LNCaP clone FGC (cell line): ENCODE measurements at regions not wholly inside any gene's neighbourhood (a gene's known extent, or its start where the extent isn't known, plus 50 kb on each side); places are given as distances from the start of the nearest gene placed in this dataset.

Source experiments
- DNase-seq: peaks from one replicate; pipeline ENCODE4 v3.0.0-alpha.2; 2011; ENCODE audit warnings: low read depth
- H3K4me3 ChIP-seq: 2 replicates; pipeline ENCODE4 v1.5.1; 2011; ENCODE audit warnings: mild to moderate bottlenecking, low read depth, low read length, control low read depth
- TF ChIP-seq, protein P1 (sequence below): IDR thresholded peaks from 2 replicates; pipeline ENCODE4 v1.5.1; 2012; ENCODE audit warnings: mild to moderate bottlenecking; ENCODE audit not compliant: control insufficient read depth, insufficient read depth; ENCODE audit errors: extremely low read depth

DNA sequence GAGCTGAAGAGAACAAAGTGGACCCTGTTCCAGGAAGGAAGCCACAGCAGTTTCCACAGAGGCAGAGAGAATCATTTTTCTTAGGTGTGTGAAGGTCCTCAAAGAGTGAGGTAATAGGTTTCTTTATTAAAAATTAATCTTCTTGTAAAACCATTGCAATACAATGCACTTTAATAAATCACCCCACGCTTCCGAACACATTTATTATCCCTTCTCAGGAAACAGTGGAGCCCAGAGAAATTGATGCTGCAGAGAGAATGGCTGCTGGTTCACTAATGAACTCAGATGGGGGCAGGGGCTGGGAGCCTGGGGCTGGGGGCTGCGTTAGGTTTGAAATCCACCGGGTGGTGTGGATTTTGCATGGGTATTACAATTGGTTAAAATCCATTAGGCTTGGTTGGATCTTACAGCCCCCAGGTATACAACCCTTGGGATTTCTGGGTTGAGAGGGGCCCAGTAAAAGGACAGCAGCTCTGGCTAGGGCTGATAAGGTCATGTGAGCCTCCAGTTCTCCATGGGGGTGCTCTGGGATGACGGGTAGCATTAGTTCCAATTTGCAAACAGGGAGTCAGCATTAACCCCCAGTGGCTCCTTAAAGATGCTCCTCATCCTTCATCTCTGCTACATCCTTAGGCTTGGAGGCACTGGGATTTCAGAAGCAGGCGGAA, 718.1 kb upstream of the EEF2KMT start:
- H3K4me3 ChIP-seq: no peak overlapping the region
- DNase-seq: no peak
- TF ChIP-seq, protein P1, sequence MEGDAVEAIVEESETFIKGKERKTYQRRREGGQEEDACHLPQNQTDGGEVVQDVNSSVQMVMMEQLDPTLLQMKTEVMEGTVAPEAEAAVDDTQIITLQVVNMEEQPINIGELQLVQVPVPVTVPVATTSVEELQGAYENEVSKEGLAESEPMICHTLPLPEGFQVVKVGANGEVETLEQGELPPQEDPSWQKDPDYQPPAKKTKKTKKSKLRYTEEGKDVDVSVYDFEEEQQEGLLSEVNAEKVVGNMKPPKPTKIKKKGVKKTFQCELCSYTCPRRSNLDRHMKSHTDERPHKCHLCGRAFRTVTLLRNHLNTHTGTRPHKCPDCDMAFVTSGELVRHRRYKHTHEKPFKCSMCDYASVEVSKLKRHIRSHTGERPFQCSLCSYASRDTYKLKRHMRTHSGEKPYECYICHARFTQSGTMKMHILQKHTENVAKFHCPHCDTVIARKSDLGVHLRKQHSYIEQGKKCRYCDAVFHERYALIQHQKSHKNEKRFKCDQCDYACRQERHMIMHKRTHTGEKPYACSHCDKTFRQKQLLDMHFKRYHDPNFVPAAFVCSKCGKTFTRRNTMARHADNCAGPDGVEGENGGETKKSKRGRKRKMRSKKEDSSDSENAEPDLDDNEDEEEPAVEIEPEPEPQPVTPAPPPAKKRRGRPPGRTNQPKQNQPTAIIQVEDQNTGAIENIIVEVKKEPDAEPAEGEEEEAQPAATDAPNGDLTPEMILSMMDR: no peak

DNA sequence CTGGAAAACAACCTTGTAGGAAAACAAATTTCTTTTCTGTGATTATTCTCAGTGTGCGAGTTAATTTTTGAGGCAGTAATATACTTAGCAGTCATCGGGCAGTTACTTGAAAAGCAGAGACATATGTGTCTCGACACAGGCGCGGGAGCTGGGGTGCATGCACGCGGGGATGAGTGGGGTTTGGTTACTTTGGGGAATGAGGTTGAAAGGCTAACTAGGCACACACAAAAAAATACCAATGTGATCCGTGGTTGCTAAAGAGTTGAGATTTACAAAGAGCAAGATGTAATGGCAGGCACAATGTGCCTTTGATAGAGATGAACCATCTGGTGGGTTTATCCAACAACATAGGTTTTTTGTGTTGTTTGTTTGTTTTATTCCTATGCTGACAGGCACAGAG, 703.8 kb upstream of the EEF2KMT start:
- TF ChIP-seq, protein P1: no peak
- no peak overlapping the region for H3K4me3 ChIP-seq
- no peak for DNase-seq

DNA sequence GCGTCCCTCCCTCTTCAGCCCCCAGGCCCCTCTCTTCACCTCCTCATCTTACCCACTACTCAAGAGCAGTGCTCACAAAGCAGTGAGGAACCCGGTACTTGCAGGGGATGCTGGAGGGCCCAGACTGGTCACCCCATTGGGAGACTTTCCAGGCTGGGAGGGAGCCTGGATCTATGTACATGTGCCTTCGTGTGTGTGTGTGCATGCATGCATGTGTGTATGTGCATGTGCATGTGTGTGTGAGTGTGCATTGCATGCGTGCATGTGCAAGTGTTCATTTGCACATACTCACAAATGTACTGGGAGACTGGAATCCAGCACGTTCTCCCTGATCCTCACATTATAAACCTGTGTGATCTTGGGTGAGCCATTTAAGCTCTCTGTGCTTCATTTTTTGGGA, 696.0 kb upstream of the EEF2KMT start:
- no peak for DNase-seq
- H3K4me3 ChIP-seq: no peak overlapping the region
- TF ChIP-seq, protein P1: no peak

DNA sequence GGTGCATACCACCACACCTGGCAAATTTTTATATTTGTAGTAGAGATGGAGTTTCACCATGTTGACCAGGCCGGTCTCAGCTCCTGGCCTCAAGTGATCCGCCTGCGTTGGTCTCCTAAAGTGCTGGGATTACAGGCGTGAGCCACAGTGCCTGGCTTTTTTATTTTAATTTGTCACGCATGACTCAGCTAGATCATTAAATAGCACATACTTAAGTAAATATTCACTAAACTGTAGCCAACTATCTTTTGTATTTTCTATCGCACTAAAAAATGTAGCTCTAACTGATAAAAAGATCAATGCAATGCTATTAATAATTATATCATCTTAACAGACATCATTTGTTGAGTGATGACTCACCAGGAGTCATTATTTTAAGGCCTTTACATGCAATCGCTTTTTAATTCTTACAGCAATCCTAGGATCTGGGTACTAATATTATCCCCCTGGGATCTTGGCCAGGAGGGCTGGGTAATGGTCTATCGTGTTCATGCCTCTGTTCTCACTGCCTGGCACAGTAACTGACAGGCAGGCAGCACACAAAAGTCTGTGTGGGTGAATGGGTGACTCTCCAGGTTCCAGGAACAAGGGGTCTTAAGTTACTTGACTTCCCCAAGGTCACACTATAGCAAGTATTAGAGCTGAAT, 693.5 kb upstream of the EEF2KMT start:
- TF ChIP-seq, protein P1: no peak
- no peak for DNase-seq
- no peak overlapping the region for H3K4me3 ChIP-seq

DNA sequence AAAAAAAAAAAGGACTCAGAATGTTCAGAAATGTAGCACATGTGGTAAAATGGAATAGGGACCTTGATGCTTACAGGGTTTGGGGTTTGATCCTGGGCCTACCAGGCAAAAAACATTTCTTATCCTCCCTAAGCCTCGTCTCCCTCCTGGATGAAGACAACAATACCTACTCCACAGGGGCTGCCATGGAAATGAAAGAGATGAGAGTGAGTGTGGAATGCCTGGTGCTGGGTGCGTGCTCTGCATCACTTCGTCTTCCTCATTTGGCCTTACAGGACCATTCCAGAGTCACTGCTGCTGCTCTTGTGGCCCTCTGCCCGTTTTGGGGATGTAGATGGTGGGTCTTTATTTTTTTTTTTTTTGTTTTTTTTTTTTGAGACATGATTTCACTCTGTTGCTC, 692.9 kb upstream of the EEF2KMT start:
- H3K4me3 ChIP-seq: no peak overlapping the region
- TF ChIP-seq, protein P1: no peak
- no peak for DNase-seq

DNA sequence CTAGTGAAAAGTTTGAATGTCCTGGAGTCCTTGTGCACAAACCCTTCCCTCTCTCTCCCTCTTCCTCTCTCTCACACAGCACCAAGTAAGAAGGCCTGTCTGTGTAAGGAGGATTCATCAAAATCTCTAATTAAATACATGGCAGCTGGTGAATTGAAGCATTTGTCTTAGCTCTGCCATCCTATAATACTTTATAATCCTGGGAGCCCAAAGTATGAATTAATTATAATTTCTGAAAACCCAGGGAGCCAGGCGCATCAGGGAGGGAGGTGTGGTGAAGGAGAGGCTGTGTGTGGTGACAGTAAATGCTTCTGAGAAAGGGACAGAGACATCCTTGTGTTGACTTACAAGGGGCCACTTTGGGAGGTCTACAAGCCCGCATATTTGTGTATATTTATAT, 691.4 kb upstream of the EEF2KMT start:
- no peak overlapping the region for H3K4me3 ChIP-seq
- DNase-seq: no peak
- TF ChIP-seq, protein P1: no peak

DNA sequence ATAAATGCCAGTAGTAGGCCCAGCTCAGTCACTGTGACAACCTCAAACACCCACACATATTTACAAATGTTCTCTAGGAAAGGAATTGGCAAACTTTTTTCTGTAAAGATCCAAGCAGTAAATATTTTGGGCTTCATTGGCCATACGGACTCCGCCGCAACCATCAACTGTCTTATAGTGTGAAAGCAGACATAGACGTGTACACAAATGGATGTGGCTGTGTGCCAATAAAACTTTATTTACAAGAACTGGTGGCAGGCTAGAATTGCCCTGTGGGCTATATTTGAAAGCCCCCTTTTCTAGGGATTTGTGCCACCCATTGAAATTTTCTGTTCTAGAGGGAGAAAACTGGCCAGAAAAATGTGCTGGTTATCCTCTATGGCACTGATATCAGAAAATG, 683.8 kb upstream of the EEF2KMT start:
- no peak for DNase-seq
- TF ChIP-seq, protein P1: no peak
- H3K4me3 ChIP-seq: no peak overlapping the region
